HepG2 (cell line): ENCODE measurements at regions not wholly inside any gene's neighbourhood (a gene's known extent, or its start where the extent isn't known, plus 50 kb on each side); places are given as distances from the start of the nearest gene placed in this dataset.
A peak's percentile ranks its signal among the peaks of the same experiment; 100 is the strongest.

Source experiments
- ATAC-seq: fragments of 200-7000 bp; cut with Tn5 transposase; 3 replicates; pipeline ENCODE4 v1.9.1; 2020; ENCODE audit warnings: mild to moderate bottlenecking, moderate library complexity
- BruUV-seq: library from RNA; stranded (reverse); fragments of 400-500 nt; replicated peaks from 2 replicates; lab custom pipeline; 2021; lab: Mats Ljungman, UMichigan
- CTCF ChIA-PET: fragments of 300-600 bp; formaldehyde crosslinking; extraction: SDS; loops from one replicate; lab custom pipeline; 2021; ENCODE audit warnings: low total read pairs, inconsistent platforms, low intra/inter-chr PET ratio; lab: Yijun Ruan, JAX
- POLR2A ChIA-PET: fragments of 350-600 bp; sonication (Branson Sonifier 250); formaldehyde crosslinking; loops from one replicate; lab custom pipeline; 2020; ENCODE audit warnings: antibody characterized with exemption, inconsistent platforms; lab: Yijun Ruan, JAX
- DNase-seq: peaks from one replicate; pipeline ENCODE4 v3.0.0-alpha.2; 2015; ENCODE audit warnings: low spot score
- FAIRE-seq: peaks from 3 replicates; lab custom pipeline; 2011; peaks lifted over from hg19 to GRCh38; lab: Jason Lieb, UNC
- H2AFZ ChIP-seq: one replicate; pipeline ENCODE4 v1.6.1; 2011; ENCODE audit warnings: low read length, inconsistent platforms
- H3K27ac ChIP-seq: fragments of 300-600 bp; 3 replicates; pipeline ENCODE4 v1.8.0; 2011; ENCODE audit warnings: mixed run types, mild to moderate bottlenecking, mixed read lengths, low read length, inconsistent platforms; ENCODE audit not compliant: insufficient read depth; ENCODE audit errors: extremely low read length
- H3K27me3 ChIP-seq, 2 experiments: fragments of 200-600 bp in 1 of 2; 2 replicates in 1 of 2; 3 replicates in 1 of 2; pipeline versions ENCODE4 v1.6.0 to v1.8.0; 2011; ENCODE audit warnings: low read length in 2 of 2, mild to moderate bottlenecking in 2 of 2, moderate library complexity in 2 of 2, inconsistent platforms in 1 of 2; ENCODE audit not compliant: insufficient read depth in 2 of 2, control insufficient read depth in 1 of 2
- H3K36me3 ChIP-seq, 2 experiments: fragments of 200-600 bp in 1 of 2; replicated peaks in 1 of 2; 2 replicates in 1 of 2; 3 replicates in 1 of 2; pipeline versions ENCODE4 v1.5.1 to v1.8.0; 2011; ENCODE audit warnings: low read length in 2 of 2, inconsistent platforms in 1 of 2; ENCODE audit not compliant: insufficient read depth in 2 of 2, control insufficient read depth in 1 of 2
- H3K4me1 ChIP-seq: 2 replicates; pipeline ENCODE4 v1.5.1; 2012; ENCODE audit warnings: low read length, inconsistent platforms; ENCODE audit not compliant: insufficient read depth
- H3K4me2 ChIP-seq: 2 replicates; pipeline ENCODE4 v1.6.0; 2011; ENCODE audit warnings: low read depth, low read length, inconsistent platforms
- H3K4me3 ChIP-seq, 3 experiments: fragments of 200-600 bp in 1 of 3; sonication (generic), shearing (Covaris generic) in 1 of 3; replicated peaks in 1 of 3; 2 replicates each; pipeline ENCODE4 v1.5.1; 2011 to 2016; ENCODE audit warnings: low read length in 3 of 3, inconsistent platforms in 2 of 3, low read depth in 2 of 3, mild to moderate bottlenecking in 2 of 3, control low read depth in 1 of 3, mixed read lengths in 1 of 3; ENCODE audit not compliant: insufficient read depth in 1 of 3
- H3K79me2 ChIP-seq: one replicate; pipeline ENCODE4 v1.6.1; 2011; ENCODE audit warnings: low read length, inconsistent platforms; ENCODE audit not compliant: insufficient read depth
- H3K9ac ChIP-seq: 2 replicates; pipeline ENCODE4 v1.6.0; 2011; ENCODE audit warnings: mild to moderate bottlenecking, low read depth, low read length, inconsistent platforms; ENCODE audit not compliant: insufficient read depth
- H3K9me3 ChIP-seq: 2 replicates; pipeline ENCODE4 v1.5.1; 2012; ENCODE audit warnings: mild to moderate bottlenecking, low read length
- H4K20me1 ChIP-seq: 2 replicates; pipeline ENCODE4 v1.6.0; 2011; ENCODE audit warnings: inconsistent platforms, mild to moderate bottlenecking, low read length, moderate library complexity; ENCODE audit not compliant: insufficient read depth
- BCL6 ChIP-seq: IDR thresholded peaks from 2 replicates; pipeline ENCODE4 v1.6.1; 2016; ENCODE audit warnings: missing genetic modification reagents, missing compliant biosample characterization
- FOSL2 ChIP-seq: sonication (generic); formaldehyde crosslinking; IDR thresholded peaks from 2 replicates; pipeline ENCODE4 v1.4.0; 2020; ENCODE audit warnings: missing genetic modification reagents
- IRF2 ChIP-seq: IDR thresholded peaks from 2 replicates; pipeline ENCODE4 v1.6.1; 2018; ENCODE audit warnings: missing genetic modification reagents, missing compliant biosample characterization
- MTA3 ChIP-seq: sonication (generic); formaldehyde crosslinking; IDR thresholded peaks from 2 replicates; pipeline ENCODE4 v1.4.0; 2020; ENCODE audit warnings: missing genetic modification reagents
- NFYB ChIP-seq: sonication (generic); formaldehyde crosslinking; IDR thresholded peaks from 2 replicates; pipeline ENCODE4 v1.4.0; 2020; ENCODE audit warnings: missing genetic modification reagents
- POLR2AphosphoS5 ChIP-seq: IDR thresholded peaks from 2 replicates; pipeline ENCODE4 v1.6.1; 2012; ENCODE audit warnings: low read depth, low read length
- TBP ChIP-seq: sonication (generic); formaldehyde crosslinking; IDR thresholded peaks from 2 replicates; pipeline ENCODE4 v1.5.0; 2020; ENCODE audit warnings: missing genetic modification reagents
- TBX2 ChIP-seq: sonication (generic); formaldehyde crosslinking; IDR thresholded peaks from 2 replicates; pipeline ENCODE4 v1.5.0; 2020; ENCODE audit warnings: missing genetic modification reagents, mild to moderate bottlenecking, borderline replicate concordance
- TMF1 ChIP-seq: sonication (generic); formaldehyde crosslinking; IDR thresholded peaks from 2 replicates; pipeline ENCODE4 v1.8.1; 2022; ENCODE audit warnings: low read depth, missing genetic modification reagents
- ZBTB38 ChIP-seq: sonication (generic); formaldehyde crosslinking; IDR thresholded peaks from 2 replicates; pipeline ENCODE4 v1.5.1; 2020; ENCODE audit warnings: mild to moderate bottlenecking, missing genetic modification reagents
- ZNF160 ChIP-seq: sonication (generic); formaldehyde crosslinking; IDR thresholded peaks from 2 replicates; pipeline ENCODE4 v1.8.0; 2022; ENCODE audit warnings: mild to moderate bottlenecking, inconsistent platforms, missing genetic modification reagents
- ZNF180 ChIP-seq: sonication (generic); formaldehyde crosslinking; IDR thresholded peaks from 2 replicates; pipeline ENCODE4 v1.4.0; 2020; ENCODE audit warnings: low read depth, missing genetic modification reagents, borderline replicate concordance
- WGBS: methylation state at CpG from one replicate; pipeline ENCODE4 v1.1.6; 2017; ENCODE audit warnings: low lambda C conversion rate; 5-methylcytosine and 5-hydroxymethylcytosine counted together
- in situ Hi-C: cut with HindIII; loops from 2 replicates; pipeline ENCODE4 v1.10.0; 2017; ENCODE audit warnings: low pct_unique_long_range_greater_than_20kb; ENCODE audit not compliant: extremely low pct_ligation_motif_present
- intact Hi-C: fragments of 100-400 bp; cut with micrococcal nuclease; formaldehyde crosslinking; loops from one replicate; pipeline ENCODE4 v1.10.0; 2022; ENCODE audit not compliant: unreplicated experiment
- TF ChIP-seq, protein P1 (sequence below): sonication (generic); formaldehyde crosslinking; IDR thresholded peaks from 2 replicates; pipeline ENCODE4 v1.5.0; 2020; ENCODE audit warnings: mild to moderate bottlenecking, missing genetic modification reagents
- TF ChIP-seq, protein P2 (sequence below): IDR thresholded peaks from 2 replicates; pipeline ENCODE4 v1.6.1; 2016; ENCODE audit warnings: missing genetic modification reagents, missing compliant biosample characterization
- TF ChIP-seq, protein P3 (sequence below): sonication (generic); formaldehyde crosslinking; IDR thresholded peaks from 2 replicates; pipeline ENCODE4 v1.8.1; 2023; ENCODE audit warnings: mild to moderate bottlenecking, moderate library complexity, missing genetic modification reagents
- TF ChIP-seq, protein P4 (sequence below): sonication (generic); formaldehyde crosslinking; IDR thresholded peaks from 2 replicates; pipeline ENCODE4 v1.5.1; 2020; ENCODE audit warnings: mild to moderate bottlenecking, missing genetic modification reagents, moderate library complexity
- TF ChIP-seq, protein P5 (sequence below): sonication (generic); formaldehyde crosslinking; IDR thresholded peaks from 2 replicates; pipeline ENCODE4 v1.5.0; 2020; ENCODE audit warnings: missing genetic modification reagents, mild to moderate bottlenecking, borderline replicate concordance

DNA sequence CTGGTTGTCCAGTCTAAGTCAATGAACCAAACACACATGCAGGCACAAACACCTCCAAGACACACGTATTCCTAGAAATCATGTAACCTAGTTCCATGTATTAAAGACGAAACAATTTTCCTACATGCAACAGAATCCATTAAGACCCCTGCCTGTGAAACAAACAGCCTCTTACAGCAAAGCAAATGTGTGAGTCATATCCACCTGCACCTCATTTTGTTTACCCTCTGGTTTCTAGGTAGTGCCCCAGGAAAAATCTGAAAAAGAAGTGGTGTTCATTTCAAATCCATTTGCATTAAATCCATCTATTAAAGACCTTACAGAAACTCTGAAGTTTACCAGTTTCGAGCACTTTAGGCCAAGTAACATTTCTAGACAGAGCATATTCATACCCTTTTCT, 74.1 kb downstream of the VCAM1 start:
- ATAC-seq, result no peak
- no peak overlapping the region for H3K4me3 ChIP-seq
- no peaks in the 10 kb centered on the region for H3K79me2 ChIP-seq
- H3K9ac ChIP-seq, result no peak overlapping the region
- H2AFZ ChIP-seq, result no peak overlapping the region
- TF ChIP-seq, protein P1, sequence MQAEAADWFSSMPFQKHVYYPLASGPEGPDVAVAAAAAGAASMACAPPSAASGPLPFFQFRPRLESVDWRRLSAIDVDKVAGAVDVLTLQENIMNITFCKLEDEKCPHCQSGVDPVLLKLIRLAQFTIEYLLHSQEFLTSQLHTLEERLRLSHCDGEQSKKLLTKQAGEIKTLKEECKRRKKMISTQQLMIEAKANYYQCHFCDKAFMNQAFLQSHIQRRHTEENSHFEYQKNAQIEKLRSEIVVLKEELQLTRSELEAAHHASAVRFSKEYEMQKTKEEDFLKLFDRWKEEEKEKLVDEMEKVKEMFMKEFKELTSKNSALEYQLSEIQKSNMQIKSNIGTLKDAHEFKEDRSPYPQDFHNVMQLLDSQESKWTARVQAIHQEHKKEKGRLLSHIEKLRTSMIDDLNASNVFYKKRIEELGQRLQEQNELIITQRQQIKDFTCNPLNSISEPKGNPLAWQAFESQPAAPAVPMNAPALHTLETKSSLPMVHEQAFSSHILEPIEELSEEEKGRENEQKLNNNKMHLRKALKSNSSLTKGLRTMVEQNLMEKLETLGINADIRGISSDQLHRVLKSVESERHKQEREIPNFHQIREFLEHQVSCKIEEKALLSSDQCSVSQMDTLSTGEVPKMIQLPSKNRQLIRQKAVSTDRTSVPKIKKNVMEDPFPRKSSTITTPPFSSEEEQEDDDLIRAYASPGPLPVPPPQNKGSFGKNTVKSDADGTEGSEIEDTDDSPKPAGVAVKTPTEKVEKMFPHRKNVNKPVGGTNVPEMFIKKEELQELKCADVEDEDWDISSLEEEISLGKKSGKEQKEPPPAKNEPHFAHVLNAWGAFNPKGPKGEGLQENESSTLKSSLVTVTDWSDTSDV (CRISPR knock-in tag), result no peak
- TF ChIP-seq, protein P2, sequence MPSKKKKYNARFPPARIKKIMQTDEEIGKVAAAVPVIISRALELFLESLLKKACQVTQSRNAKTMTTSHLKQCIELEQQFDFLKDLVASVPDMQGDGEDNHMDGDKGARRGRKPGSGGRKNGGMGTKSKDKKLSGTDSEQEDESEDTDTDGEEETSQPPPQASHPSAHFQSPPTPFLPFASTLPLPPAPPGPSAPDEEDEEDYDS (CRISPR knock-in tag), result no peak
- 0 out of 2 replicates have a peak, but pooled peaks have one; percentile 18 for TF ChIP-seq BCL6 (CRISPR knock-in tag)
- no peak for TF ChIP-seq TBP (CRISPR knock-in tag)
- TF ChIP-seq, protein P3, sequence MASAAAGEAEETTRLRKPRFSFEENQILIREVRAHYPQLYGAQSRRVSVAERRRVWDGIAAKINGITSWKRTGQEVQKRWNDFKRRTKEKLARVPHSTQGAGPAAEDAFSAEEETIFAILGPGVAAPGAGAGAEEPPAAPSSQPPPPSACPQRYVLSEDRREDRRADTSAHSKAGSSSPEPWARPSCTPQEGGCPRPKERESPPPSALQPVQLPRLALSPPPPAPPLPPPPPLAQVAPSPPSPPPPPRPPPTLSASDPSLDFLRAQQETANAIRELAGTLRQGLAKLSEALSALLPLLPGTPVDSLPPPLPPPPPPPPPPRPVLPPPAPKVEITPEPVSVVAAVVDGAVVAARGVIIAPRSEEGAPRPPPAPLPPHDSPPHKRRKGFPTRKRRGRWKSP (CRISPR knock-in tag), result no peak
- TF ChIP-seq POLR2AphosphoS5, result no peak
- no peak for TF ChIP-seq ZNF180 (CRISPR knock-in tag)
- no peak for TF ChIP-seq ZBTB38
- TF ChIP-seq MTA3, result no peak
- no peak for TF ChIP-seq NFYB
- TF ChIP-seq, protein P4, sequence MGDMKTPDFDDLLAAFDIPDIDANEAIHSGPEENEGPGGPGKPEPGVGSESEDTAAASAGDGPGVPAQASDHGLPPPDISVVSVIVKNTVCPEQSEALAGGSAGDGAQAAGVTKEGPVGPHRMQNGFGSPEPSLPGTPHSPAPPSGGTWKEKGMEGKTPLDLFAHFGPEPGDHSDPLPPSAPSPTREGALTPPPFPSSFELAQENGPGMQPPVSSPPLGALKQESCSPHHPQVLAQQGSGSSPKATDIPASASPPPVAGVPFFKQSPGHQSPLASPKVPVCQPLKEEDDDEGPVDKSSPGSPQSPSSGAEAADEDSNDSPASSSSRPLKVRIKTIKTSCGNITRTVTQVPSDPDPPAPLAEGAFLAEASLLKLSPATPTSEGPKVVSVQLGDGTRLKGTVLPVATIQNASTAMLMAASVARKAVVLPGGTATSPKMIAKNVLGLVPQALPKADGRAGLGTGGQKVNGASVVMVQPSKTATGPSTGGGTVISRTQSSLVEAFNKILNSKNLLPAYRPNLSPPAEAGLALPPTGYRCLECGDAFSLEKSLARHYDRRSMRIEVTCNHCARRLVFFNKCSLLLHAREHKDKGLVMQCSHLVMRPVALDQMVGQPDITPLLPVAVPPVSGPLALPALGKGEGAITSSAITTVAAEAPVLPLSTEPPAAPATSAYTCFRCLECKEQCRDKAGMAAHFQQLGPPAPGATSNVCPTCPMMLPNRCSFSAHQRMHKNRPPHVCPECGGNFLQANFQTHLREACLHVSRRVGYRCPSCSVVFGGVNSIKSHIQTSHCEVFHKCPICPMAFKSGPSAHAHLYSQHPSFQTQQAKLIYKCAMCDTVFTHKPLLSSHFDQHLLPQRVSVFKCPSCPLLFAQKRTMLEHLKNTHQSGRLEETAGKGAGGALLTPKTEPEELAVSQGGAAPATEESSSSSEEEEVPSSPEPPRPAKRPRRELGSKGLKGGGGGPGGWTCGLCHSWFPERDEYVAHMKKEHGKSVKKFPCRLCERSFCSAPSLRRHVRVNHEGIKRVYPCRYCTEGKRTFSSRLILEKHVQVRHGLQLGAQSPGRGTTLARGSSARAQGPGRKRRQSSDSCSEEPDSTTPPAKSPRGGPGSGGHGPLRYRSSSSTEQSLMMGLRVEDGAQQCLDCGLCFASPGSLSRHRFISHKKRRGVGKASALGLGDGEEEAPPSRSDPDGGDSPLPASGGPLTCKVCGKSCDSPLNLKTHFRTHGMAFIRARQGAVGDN (CRISPR knock-in tag), result no peak
- no peak for TF ChIP-seq TMF1 (CRISPR knock-in tag)
- no peak for TF ChIP-seq TBX2 (CRISPR knock-in tag)
- TF ChIP-seq FOSL2 (CRISPR knock-in tag), result 0 out of 2 replicates have a peak, but pooled peaks have one; percentile 20
- TF ChIP-seq ZNF160, result no peak
- TF ChIP-seq, protein P5, sequence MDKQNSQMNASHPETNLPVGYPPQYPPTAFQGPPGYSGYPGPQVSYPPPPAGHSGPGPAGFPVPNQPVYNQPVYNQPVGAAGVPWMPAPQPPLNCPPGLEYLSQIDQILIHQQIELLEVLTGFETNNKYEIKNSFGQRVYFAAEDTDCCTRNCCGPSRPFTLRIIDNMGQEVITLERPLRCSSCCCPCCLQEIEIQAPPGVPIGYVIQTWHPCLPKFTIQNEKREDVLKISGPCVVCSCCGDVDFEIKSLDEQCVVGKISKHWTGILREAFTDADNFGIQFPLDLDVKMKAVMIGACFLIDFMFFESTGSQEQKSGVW (CRISPR knock-in tag), result no peak
- no peak for TF ChIP-seq IRF2
- no peaks in the 10 kb centered on the region for H3K27me3 ChIP-seq
- H3K4me2 ChIP-seq, result no peak overlapping the region
- FAIRE-seq, result no peak
- no peaks in the 10 kb centered on the region for H3K4me1 ChIP-seq
- ChIA-PET POLR2A (no interaction called here), CTCF (no interaction called here)
- no peaks in the 10 kb centered on the region for H4K20me1 ChIP-seq
- in situ Hi-C loops (no loop called here), intact Hi-C loops (no loop called here)
- WGBS, result 0% methylated on average over 3 of the region's 3 CpGs
- no peak for DNase-seq
- BruUV-seq, result no TSS peak
- H3K36me3 ChIP-seq, result no peaks in the 10 kb centered on the region
- H3K27ac ChIP-seq, result no peak overlapping the region
- H3K9me3 ChIP-seq, result no peaks in the 10 kb centered on the region
